Neural progenitor cell (in vitro differentiated cells): ENCODE measurements at regions not wholly inside any gene's neighbourhood (a gene's known extent, or its start where the extent isn't known, plus 50 kb on each side); places are given as distances from the start of the nearest gene placed in this dataset.

ENCODE experiments used
- DNase-seq: peaks from one replicate; pipeline ENCODE4 v3.0.0-alpha.2; 2016; ENCODE audit warnings: low spot score
- H2AFZ ChIP-seq: fragments of 200-600 bp; sonication (generic); replicated peaks from 2 replicates; pipeline ENCODE4 v1.6.1; 2016; ENCODE audit warnings: antibody characterized with exemption
- H3F3A ChIP-seq: fragments of 200-600 bp; sonication (generic); 2 replicates; pipeline ENCODE4 v1.6.1; 2016; ENCODE audit warnings: antibody characterized with exemption, low read depth
- H3K27ac ChIP-seq: fragments of 200-600 bp; sonication (generic); 2 replicates; pipeline ENCODE4 v1.5.1; 2016; ENCODE audit warnings: mild to moderate bottlenecking
- H3K27me3 ChIP-seq: fragments of 200-600 bp; sonication (generic); 2 replicates; pipeline ENCODE4 v1.6.1; 2016; ENCODE audit warnings: mild to moderate bottlenecking, moderate library complexity
- H3K36me3 ChIP-seq: fragments of 200-600 bp; sonication (generic); 2 replicates; pipeline ENCODE4 v1.5.1; 2016
- H3K4me1 ChIP-seq: fragments of 200-600 bp; sonication (generic); 2 replicates; pipeline ENCODE4 v1.6.1; 2016; ENCODE audit warnings: mixed run types
- H3K4me2 ChIP-seq: fragments of 200-600 bp; sonication (generic); 2 replicates; pipeline ENCODE4 v1.6.1; 2016
- H3K4me3 ChIP-seq: fragments of 200-600 bp; sonication (generic); 2 replicates; pipeline ENCODE4 v1.5.1; 2016
- H3K79me2 ChIP-seq: fragments of 200-600 bp; sonication (generic); 2 replicates; pipeline ENCODE4 v1.6.1; 2016; ENCODE audit warnings: low read depth
- H3K9ac ChIP-seq: fragments of 200-600 bp; sonication (generic); 2 replicates; pipeline ENCODE4 v1.6.1; 2016
- H3K9me3 ChIP-seq: fragments of 200-600 bp; sonication (generic); 2 replicates; pipeline ENCODE4 v1.5.1; 2016; ENCODE audit warnings: low read depth
- H4K20me1 ChIP-seq: fragments of 200-600 bp; sonication (generic); 2 replicates; pipeline ENCODE4 v1.6.1; 2016; ENCODE audit warnings: low read depth
- H3K27ac Mint-ChIP-seq: 3 replicates; pipeline ENCODE4 v1.8.0; 2021; ENCODE audit warnings: mixed read lengths
- H3K27me3 Mint-ChIP-seq: 2 replicates; pipeline ENCODE4 v1.8.0; 2022; ENCODE audit warnings: low read depth, mild to moderate bottlenecking, inconsistent platforms, moderate library complexity, mixed read lengths; ENCODE audit not compliant: insufficient read depth
- H3K36me3 Mint-ChIP-seq: 3 replicates; pipeline ENCODE4 v1.8.0; 2021; ENCODE audit warnings: mixed read lengths
- H3K4me1 Mint-ChIP-seq: 3 replicates; pipeline ENCODE4 v1.8.0; 2021; ENCODE audit warnings: mixed read lengths
- H3K4me3 Mint-ChIP-seq: 3 replicates; pipeline ENCODE4 v1.8.0; 2021; ENCODE audit warnings: mild to moderate bottlenecking, moderate library complexity, mixed read lengths
- H3K9me3 Mint-ChIP-seq: 3 replicates; pipeline ENCODE4 v1.8.0; 2020; ENCODE audit warnings: mixed read lengths
- CTCF ChIP-seq: fragments of 200-600 bp; sonication (generic); IDR thresholded peaks from 2 replicates; pipeline ENCODE4 v1.5.1; 2017; ENCODE audit warnings: antibody characterized with exemption, mild to moderate bottlenecking
- EZH2 ChIP-seq: fragments of 200-600 bp; sonication (generic); IDR thresholded peaks from 2 replicates; pipeline ENCODE4 v1.6.1; 2017; ENCODE audit warnings: antibody characterized with exemption, mild to moderate bottlenecking, moderate library complexity
- EZH2phosphoT487 ChIP-seq: fragments of 200-600 bp; sonication (generic); IDR thresholded peaks from 2 replicates; pipeline ENCODE4 v1.6.1; 2017; ENCODE audit warnings: antibody characterized with exemption

GRCh38 chr9:120158221-120158620 lies 421.7 kb downstream of the CDK5RAP2 start:
- no peak for DNase-seq
- TF ChIP-seq EZH2 (no peak), EZH2phosphoT487 (no peak), CTCF (no peak)
- Histone ChIP-seq H3K4me2 (no peak overlapping the region), H2AFZ (no peak overlapping the region), H3K4me3 (no peak overlapping the region), H3F3A (no peaks in the 10 kb centered on the region), H4K20me1 (no peaks in the 10 kb centered on the region), H3K79me2 (no peaks in the 10 kb centered on the region), H3K4me1 (peaks cover 10% of the 10 kb centered on the region), H3K27me3 (no peaks in the 10 kb centered on the region), H3K27ac (no peak overlapping the region), H3K9me3 (no peaks in the 10 kb centered on the region), H3K36me3 (no peaks in the 10 kb centered on the region), H3K9ac (no peak overlapping the region)
- Mint-ChIP-seq H3K27ac (no peak overlapping the region), H3K4me3 (no peak overlapping the region), H3K36me3 (no peaks in the 10 kb centered on the region), H3K27me3 (peaks cover 3% of the 10 kb centered on the region), H3K9me3 (peaks cover 3% of the 10 kb centered on the region), H3K4me1 (peaks cover 14% of the 10 kb centered on the region)

GRCh38 chr9:120156376-120156775 lies 423.6 kb downstream of the CDK5RAP2 start:
- Histone ChIP-seq H3K9me3 (no peaks in the 10 kb centered on the region), H3K36me3 (no peaks in the 10 kb centered on the region), H3K9ac (no peak overlapping the region), H2AFZ (no peak overlapping the region), H3K4me3 (no peak overlapping the region), H3K27ac (no peak overlapping the region), H3F3A (peaks cover 17% of the 10 kb centered on the region), H3K4me2 (no peak overlapping the region), H3K79me2 (no peaks in the 10 kb centered on the region), H3K4me1 (peaks cover 28% of the 10 kb centered on the region), H4K20me1 (no peaks in the 10 kb centered on the region), H3K27me3 (no peaks in the 10 kb centered on the region)
- no peak overlapping the region for H3K4me3 Mint-ChIP-seq
- peaks cover 29% of the 10 kb centered on the region for H3K4me1 Mint-ChIP-seq
- peaks cover 3% of the 10 kb centered on the region for H3K9me3 Mint-ChIP-seq
- no peak overlapping the region for H3K27ac Mint-ChIP-seq
- DNase-seq = no peak
- no peak for TF ChIP-seq CTCF
- TF ChIP-seq EZH2phosphoT487 = no peak
- TF ChIP-seq EZH2 = no peak
- no peaks in the 10 kb centered on the region for H3K36me3 Mint-ChIP-seq
- peaks cover 3% of the 10 kb centered on the region for H3K27me3 Mint-ChIP-seq

GRCh38 chr9:120153258-120153657 lies 426.7 kb downstream of the CDK5RAP2 start:
- Histone ChIP-seq H3K4me2 (no peak overlapping the region), H3F3A (peaks cover 20% of the 10 kb centered on the region), H2AFZ (no peak overlapping the region), H3K79me2 (no peaks in the 10 kb centered on the region), H3K4me1 (peaks cover 34% of the 10 kb centered on the region), H3K4me3 (no peak overlapping the region), H3K9ac (no peak overlapping the region), H3K36me3 (no peaks in the 10 kb centered on the region), H3K27me3 (no peaks in the 10 kb centered on the region), H4K20me1 (no peaks in the 10 kb centered on the region), H3K27ac (no peak overlapping the region), H3K9me3 (no peaks in the 10 kb centered on the region)
- Mint-ChIP-seq H3K27ac (no peak overlapping the region), H3K27me3 (peaks cover 11% of the 10 kb centered on the region), H3K4me3 (no peak overlapping the region), H3K4me1 (peaks cover 44% of the 10 kb centered on the region), H3K36me3 (no peaks in the 10 kb centered on the region), H3K9me3 (no peaks in the 10 kb centered on the region)
- no peak for DNase-seq
- TF ChIP-seq CTCF = no peak
- TF ChIP-seq EZH2 = no peak
- TF ChIP-seq EZH2phosphoT487 = no peak
